Right kidney (tissue), 1 donor: ENCODE measurements at regions not wholly inside any gene's neighbourhood (a gene's known extent, or its start where the extent isn't known, plus 50 kb on each side); places are given as distances from the start of the nearest gene placed in this dataset.

Experiments used
- DNase-seq: peaks from one replicate; pipeline ENCODE4 v3.0.0-alpha.2; 2016

GRCh38 chr15:39127925-39128617, 452.8 kb upstream of the THBS1 start:
- no peak for DNase-seq

GRCh38 chr15:39128746-39129145, 452.1 kb upstream of the THBS1 start:
- no peak for DNase-seq

GRCh38 chr15:39130556-39131379, 450.1 kb upstream of the THBS1 start:
- DNase-seq = no peak

GRCh38 chr15:39131609-39132008, 449.3 kb upstream of the THBS1 start:
- DNase-seq = no peak

GRCh38 chr15:39132070-39132469, 448.8 kb upstream of the THBS1 start:
- DNase-seq = no peak

DNA sequence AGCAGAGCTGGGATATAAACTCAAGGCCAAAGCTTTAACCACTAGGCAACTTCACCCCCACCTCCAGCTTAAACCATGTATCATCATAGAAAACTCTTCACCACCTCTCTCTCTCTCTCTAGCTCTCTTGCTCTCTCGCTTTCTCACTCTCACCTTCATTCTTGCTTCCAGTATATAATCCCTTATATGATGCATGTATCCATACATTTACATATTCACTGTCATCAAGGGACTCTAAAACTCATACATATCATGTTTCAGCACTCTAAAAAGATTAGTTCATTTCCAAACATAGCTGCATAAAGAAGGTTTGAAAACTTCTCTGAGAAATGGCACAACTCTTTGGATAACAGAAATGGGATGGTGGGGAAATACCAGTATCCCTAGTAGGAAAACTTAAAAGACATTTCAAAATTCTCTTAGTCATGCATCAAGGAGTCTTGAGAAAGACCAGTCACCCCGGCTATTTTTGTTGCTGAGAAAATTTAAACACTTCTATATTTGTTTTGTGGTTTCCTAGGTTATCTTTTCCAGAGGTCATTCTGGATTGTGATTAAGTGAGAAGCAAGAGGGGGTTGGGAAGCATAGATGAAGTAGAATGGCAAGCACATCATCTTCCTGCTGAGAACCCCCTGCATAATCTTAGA, 447.8 kb upstream of the THBS1 start:
- DNase-seq = no peak

- DNase-seq = no peak
Measured at GRCh38 chr15:39134282-39134681, 446.6 kb upstream of the THBS1 start.

DNA sequence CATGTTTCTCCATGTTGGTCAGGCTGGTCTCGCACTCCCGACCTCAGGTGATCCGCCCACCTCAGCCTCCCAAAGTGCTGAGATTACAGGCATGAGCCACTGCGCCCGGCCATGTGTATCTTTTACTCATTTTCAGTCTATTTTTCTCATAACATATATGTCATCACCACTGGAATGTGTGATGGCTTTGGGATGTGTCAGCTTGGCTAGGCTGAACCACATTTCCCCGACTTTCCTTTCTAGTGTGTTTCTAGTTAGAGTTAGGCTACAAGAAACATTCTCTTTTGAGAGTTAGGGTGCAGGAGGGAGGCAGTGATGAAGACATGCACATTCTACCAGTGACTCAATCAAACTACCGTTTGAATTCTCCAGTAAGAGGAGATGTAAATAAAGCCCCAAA, 444.9 kb upstream of the THBS1 start:
- DNase-seq = no peak

DNA sequence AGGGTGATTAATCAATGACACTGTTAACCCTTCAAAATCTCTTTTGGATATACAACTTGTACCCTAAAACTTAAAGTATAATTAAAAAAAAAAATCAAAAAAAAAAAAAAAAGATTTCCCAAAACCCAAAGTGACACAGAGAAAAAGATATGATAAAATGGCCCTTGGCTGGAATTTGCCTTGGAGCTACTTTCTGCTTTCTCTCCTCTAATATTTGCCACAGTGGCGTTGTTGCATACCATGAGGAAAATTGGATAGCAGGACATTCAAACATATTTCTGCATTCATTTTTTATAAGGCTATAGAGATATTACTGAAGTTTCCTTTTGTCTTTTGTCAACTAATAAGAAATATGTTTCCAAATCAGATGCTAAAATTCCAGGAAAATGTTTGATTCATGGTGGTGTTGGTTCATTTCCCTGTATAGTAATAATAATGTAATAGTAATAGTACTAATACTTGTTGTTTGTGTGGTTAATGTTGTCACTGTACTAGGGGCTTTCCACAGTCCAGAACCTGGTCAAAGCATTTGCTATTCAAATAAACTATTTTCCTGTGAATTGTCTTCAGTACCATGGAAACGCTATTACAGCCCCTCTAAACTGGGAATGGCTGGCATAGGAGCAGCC, 441.3 kb upstream of the THBS1 start:
- DNase-seq = no peak

DNA sequence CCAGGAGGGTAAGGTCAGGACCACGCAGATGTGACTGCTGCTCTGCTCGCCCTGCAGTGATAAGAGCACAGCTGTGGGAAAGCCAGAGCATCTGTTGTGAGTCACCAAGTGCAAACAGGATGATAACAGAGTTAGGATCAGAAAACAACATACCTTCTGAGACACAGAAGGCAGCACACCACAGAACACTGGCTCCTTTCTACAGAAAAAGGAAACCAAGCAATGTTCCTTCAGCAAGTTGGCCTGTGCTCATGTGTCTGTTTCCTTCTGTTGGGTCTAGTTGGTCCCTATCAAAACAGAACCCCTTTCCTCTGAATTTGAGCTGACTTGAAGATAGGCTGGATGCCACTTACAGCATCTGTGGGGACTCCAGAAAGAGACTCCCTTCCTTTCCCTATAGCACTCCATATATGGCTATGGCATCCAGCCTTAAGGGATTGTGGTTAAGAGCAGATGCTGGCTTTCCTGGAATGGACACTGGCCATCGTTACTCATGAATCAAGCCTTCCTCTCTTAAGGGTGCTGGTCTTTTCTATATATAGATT, 440.7 kb upstream of the THBS1 start:
- no peak for DNase-seq

- no peak for DNase-seq
Measured at GRCh38 chr15:39142500-39142899, 438.4 kb upstream of the THBS1 start.

- DNase-seq = no peak
Measured at GRCh38 chr15:39143479-39143878, 437.4 kb upstream of the THBS1 start.

DNA sequence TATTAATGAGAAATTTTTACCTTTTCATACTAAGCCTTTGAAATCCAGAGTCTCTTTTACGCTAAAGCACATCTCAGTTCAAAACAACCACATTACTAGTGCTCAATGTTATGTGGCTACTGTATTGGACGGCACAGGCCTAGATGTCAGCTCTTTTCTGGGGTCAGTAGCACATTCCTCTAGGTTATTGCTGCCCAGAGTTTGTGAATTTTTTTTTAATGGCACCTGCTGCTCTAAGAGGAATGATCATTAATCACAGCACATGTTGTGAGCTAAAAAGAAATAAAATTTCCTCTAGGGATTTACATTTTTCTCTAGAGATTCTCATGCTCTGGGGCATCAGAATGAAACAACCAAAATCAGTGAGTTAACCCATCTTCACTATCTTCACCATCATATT, 436.8 kb upstream of the THBS1 start:
- no peak for DNase-seq

GRCh38 chr15:39144613-39145499, 436.0 kb upstream of the THBS1 start:
- DNase-seq = no peak

DNA sequence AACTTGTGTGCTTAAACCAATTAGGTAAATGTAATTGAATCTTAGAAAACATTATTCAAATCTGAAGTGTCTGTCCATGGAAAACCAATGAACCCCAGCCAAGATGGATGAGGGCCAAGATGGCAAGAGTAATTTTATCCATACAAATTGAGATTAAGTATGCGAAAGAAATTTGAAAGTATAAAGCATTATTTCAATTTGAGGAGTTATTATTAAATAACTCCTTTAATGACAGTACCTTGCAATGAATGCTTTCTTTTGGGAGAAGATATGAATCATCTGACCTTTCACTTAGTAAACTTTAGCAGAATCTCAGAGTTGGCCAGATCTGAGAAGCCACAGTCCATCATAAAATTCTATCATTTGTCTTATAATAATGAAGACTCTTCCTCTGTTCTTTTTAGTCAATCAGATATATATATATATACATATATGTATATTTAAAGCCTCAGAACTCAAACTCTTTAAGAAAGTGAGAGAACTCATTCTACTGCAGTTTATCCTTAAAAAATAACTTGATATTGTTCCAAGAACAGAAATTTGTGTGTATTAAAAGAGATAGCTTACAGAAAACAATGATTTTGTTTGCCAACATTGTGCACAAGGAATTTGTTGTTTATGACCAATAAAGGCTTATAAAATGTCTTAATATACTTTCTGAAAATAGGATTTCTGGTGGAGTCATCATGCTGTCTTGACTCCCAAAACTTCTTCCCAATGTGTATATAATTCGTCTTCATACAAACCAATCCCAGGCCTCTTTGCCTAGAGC, 434.8 kb upstream of the THBS1 start:
- DNase-seq = no peak

GRCh38 chr15:39149636-39150150, 431.2 kb upstream of the THBS1 start:
- DNase-seq = no peak

GRCh38 chr15:39151545-39151944, 429.3 kb upstream of the THBS1 start:
- no peak for DNase-seq

DNA sequence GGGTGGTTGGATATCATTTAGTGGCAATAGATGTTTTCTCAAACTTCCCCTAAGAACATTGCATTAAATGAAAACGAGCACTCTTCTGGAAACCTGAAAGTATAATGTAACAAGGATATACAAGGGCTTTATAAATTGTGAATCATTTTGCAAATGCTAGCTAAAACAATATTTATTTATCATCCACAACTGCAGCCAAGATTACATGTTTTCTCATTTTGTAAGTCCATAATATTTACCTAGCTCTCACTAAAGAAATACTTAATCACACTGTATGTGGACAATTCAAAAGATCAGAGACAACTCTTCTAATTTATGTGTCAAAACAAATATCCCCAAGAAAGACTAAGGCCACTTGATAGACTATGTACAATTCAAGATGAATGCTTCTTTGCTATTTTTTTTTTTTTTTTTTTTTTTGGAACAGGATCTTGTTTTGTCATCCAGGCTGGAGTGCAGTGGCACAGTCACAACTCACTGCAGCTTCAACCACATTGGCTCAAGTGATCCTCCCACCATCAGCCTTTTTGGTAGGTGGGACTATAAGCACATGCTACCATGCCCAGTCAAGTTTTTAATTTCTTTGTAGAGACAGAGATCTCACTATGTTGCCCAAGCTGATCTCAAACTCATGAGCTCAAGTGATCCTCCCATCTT, 427.7 kb upstream of the THBS1 start:
- DNase-seq = no peak

GRCh38 chr15:39153716-39154115, 427.2 kb upstream of the THBS1 start:
- no peak for DNase-seq

DNA sequence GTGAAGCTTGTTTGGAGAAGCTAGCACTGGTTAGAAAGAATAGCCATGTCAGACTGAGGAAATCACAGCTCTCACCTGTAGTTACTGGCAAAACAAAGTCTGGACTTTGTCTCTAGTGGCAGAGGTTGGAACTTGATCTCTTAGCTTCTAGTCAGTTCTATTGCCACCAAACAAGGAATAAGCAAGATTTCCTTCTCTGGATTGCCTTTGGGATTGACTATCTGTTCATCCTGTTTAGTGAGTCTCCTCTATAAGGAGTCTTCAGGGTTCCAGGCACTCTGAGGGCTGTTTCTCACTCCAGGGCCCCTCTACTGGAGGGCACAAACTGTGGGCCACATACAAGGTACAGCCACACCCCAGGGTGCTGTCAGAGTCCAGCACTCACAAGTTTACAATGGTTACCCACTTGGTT, 426.6 kb upstream of the THBS1 start:
- DNase-seq = no peak
